Stomach (tissue), 8 donors: ENCODE measurements at regions not wholly inside any gene's neighbourhood (a gene's known extent, or its start where the extent isn't known, plus 50 kb on each side); places are given as distances from the start of the nearest gene placed in this dataset.

ENCODE experiments used
- DNase-seq, 2 donors: peaks; one replicate each; pipeline versions ENCODE4 v3.0.0 to v3.0.0-alpha.2; 2013 to 2019
- H3K27ac ChIP-seq, 5 donors: fragments of 200-600 bp in 4 of 5; sonication (generic) in 4 of 5; one replicate each; pipeline ENCODE4 v1.5.1; 2013 to 2019; ENCODE audit warnings: mild to moderate bottlenecking in 1 of 5, moderate library complexity in 1 of 5
- H3K27me3 ChIP-seq, 3 donors: fragments of 200-600 bp; sonication (generic); one replicate each; pipeline ENCODE4 v1.5.1; 2017 to 2019; ENCODE audit warnings: mixed run types in 1 of 3
- H3K36me3 ChIP-seq, 4 donors: fragments of 200-600 bp; sonication (generic); 1 replicate in 3 of 4; 2 replicates in 1 of 4; pipeline ENCODE4 v1.5.1; 2016 to 2019
- H3K4me1 ChIP-seq, 4 donors: fragments of 200-600 bp; sonication (generic); one replicate each; pipeline ENCODE4 v1.5.1; 2016 to 2019
- H3K4me3 ChIP-seq, 4 donors: fragments of 200-600 bp; sonication (generic) in 3 of 4; one replicate each; pipeline ENCODE4 v1.5.1; 2016 to 2019; ENCODE audit warnings: mild to moderate bottlenecking in 1 of 4
- H3K9me3 ChIP-seq, 4 donors: fragments of 200-600 bp; sonication (generic); one replicate each; pipeline ENCODE4 v1.5.1; 2016 to 2019
- EP300 ChIP-seq: sonication (generic); formaldehyde crosslinking; IDR thresholded peaks from one replicate; pipeline ENCODE4 v1.6.1; 2017; ENCODE audit warnings: antibody characterized with exemption
- POLR2A ChIP-seq, 4 donors: fragments of 450-650 bp; IDR thresholded peaks; one replicate each; pipeline ENCODE4 v1.6.1; 2016; ENCODE audit warnings: antibody characterized with exemption in 4 of 4, control low read depth in 2 of 4, mild to moderate bottlenecking in 1 of 4, moderate library complexity in 1 of 4
- POLR2AphosphoS5 ChIP-seq, 3 donors: sonication (generic); formaldehyde crosslinking; IDR thresholded peaks; one replicate each; pipeline ENCODE4 v1.6.1; 2016; ENCODE audit warnings: antibody characterized with exemption in 3 of 3
- WGBS, 5 donors: extraction: QIAGEN DNeasy Blood & Tissue Kit in 3 of 5; methylation state at CpG; one replicate each; pipeline versions ENCODE4 v1.1.5 to v1.1.7; 2013 to 2018; 5-methylcytosine and 5-hydroxymethylcytosine counted together
- intact Hi-C: fragments of 100-400 bp; cut with DNase I; formaldehyde crosslinking; loops from one replicate; pipeline ENCODE4 v1.15.1; 2023; ENCODE audit warnings: low total_unique reads
- TF ChIP-seq, protein P1 (sequence below), 7 experiments: fragments of 450-650 bp in 4 of 7; fragments of 200-600 bp in 3 of 7; sonication (generic) in 3 of 7; IDR thresholded peaks; one replicate each; pipeline ENCODE4 v1.5.1; 2016 to 2019; ENCODE audit warnings: antibody characterized with exemption in 7 of 7, control low read depth in 2 of 7, mild to moderate bottlenecking in 1 of 7
- donor health status: healthy with polysubstance abuse.
- donor health status: Bipolar disorder and iron deficiency.
- donor health status: healthy.

DNA sequence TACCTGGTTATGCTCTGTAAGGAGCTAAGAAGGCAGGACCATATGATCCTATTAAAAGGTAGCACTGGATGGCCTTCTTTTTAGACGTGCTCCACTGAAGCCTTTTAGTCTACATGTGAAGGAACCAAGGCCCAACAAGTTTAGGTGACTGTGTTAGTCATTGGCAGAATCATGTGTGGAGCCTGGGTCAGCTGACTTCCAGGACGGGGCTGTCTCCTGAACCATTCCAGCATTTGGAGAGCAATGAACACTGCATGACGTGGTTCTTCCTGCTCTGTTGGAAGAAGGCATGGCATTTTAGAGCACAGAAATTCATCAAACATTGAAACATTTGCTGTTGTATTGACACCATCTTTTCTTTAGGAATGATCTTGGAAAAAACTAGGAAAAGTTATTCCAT lies 87.8 kb upstream of the TIAM2 start:
- intact Hi-C loops = no loop called here
- Histone ChIP-seq H3K27me3 (no peaks in the 10 kb centered on the region), H3K27ac (no peak overlapping the region), H3K9me3 (no peaks in the 10 kb centered on the region), H3K4me3 (no peak overlapping the region), H3K36me3 (peaks cover 0 to 37% (median 13%) of the 10 kb centered on the region in 4 donors), H3K4me1 (no peaks in the 10 kb centered on the region)
- WGBS, 5 donors = 46 to 63% (median 59%) methylated on average over 2 to 3 of the region's 3 CpGs
- TF ChIP-seq POLR2A (IDR thresholded peaks at IDR 0.05) (no peak), EP300 (no peak), POLR2AphosphoS5 (IDR thresholded peaks at IDR 0.05) (no peak)
- TF ChIP-seq, protein P1, sequence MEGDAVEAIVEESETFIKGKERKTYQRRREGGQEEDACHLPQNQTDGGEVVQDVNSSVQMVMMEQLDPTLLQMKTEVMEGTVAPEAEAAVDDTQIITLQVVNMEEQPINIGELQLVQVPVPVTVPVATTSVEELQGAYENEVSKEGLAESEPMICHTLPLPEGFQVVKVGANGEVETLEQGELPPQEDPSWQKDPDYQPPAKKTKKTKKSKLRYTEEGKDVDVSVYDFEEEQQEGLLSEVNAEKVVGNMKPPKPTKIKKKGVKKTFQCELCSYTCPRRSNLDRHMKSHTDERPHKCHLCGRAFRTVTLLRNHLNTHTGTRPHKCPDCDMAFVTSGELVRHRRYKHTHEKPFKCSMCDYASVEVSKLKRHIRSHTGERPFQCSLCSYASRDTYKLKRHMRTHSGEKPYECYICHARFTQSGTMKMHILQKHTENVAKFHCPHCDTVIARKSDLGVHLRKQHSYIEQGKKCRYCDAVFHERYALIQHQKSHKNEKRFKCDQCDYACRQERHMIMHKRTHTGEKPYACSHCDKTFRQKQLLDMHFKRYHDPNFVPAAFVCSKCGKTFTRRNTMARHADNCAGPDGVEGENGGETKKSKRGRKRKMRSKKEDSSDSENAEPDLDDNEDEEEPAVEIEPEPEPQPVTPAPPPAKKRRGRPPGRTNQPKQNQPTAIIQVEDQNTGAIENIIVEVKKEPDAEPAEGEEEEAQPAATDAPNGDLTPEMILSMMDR (IDR thresholded peaks at IDR 0.05) = no peak
- DNase-seq = no peak

GRCh38 chr6:154908723-154909122 lies 86.4 kb upstream of the TIAM2 start:
- H3K27me3 ChIP-seq = no peaks in the 10 kb centered on the region
- H3K27ac ChIP-seq = no peak overlapping the region
- DNase-seq = no peak
- no peak overlapping the region for H3K4me3 ChIP-seq
- intact Hi-C loops = no loop called here
- no peaks in the 10 kb centered on the region for H3K9me3 ChIP-seq
- peaks cover 0 to 33% (median 11%) of the 10 kb centered on the region in 4 donors for H3K36me3 ChIP-seq
- no peaks in the 10 kb centered on the region for H3K4me1 ChIP-seq
- TF ChIP-seq POLR2AphosphoS5 (IDR thresholded peaks at IDR 0.05) (no peak), EP300 (no peak), POLR2A (IDR thresholded peaks at IDR 0.05) (no peak)
- TF ChIP-seq, protein P1 (IDR thresholded peaks at IDR 0.05) = no peak

- WGBS, 5 donors = 96 to 100% (median 100%) methylated on average over 1 of the region's 1 CpG
- intact Hi-C loops = no loop called here
- DNase-seq = no peak
Measured at GRCh38 chr6:154909311-154909710, 85.8 kb upstream of the TIAM2 start.

GRCh38 chr6:154909821-154910220 lies 85.3 kb upstream of the TIAM2 start:
- Histone ChIP-seq H3K27ac (no peak overlapping the region), H3K4me3 (no peak overlapping the region), H3K36me3 (peaks cover 0 to 33% (median 11%) of the 10 kb centered on the region in 4 donors), H3K27me3 (no peaks in the 10 kb centered on the region), H3K9me3 (no peaks in the 10 kb centered on the region), H3K4me1 (no peaks in the 10 kb centered on the region)
- 76 to 83% (median 78%) methylated on average over 7 of the region's 7 CpGs for WGBS, 5 donors
- intact Hi-C loops = no loop called here
- no peak for DNase-seq
- TF ChIP-seq EP300 = no peak
- TF ChIP-seq, protein P1 (IDR thresholded peaks at IDR 0.05) = no peak
- TF ChIP-seq POLR2A (IDR thresholded peaks at IDR 0.05) = no peak
- no peak for TF ChIP-seq POLR2AphosphoS5 (IDR thresholded peaks at IDR 0.05)

More at GRCh38 chr6:154909311-154909710, 85.8 kb upstream of the TIAM2 start:
- H3K9me3 ChIP-seq = no peaks in the 10 kb centered on the region
- H3K4me1 ChIP-seq = no peaks in the 10 kb centered on the region
- H3K4me3 ChIP-seq = no peak overlapping the region
- H3K36me3 ChIP-seq = peaks cover 0 to 33% (median 11%) of the 10 kb centered on the region in 4 donors
- H3K27me3 ChIP-seq = no peaks in the 10 kb centered on the region
- TF ChIP-seq, protein P1 (IDR thresholded peaks at IDR 0.05) = no peak
- TF ChIP-seq EP300 = no peak
- no peak for TF ChIP-seq POLR2A (IDR thresholded peaks at IDR 0.05)
- TF ChIP-seq POLR2AphosphoS5 (IDR thresholded peaks at IDR 0.05) = no peak
- H3K27ac ChIP-seq = no peak overlapping the region
